HG02678 (cell line): ENCODE measurements at regions not wholly inside any gene's neighbourhood (a gene's known extent, or its start where the extent isn't known, plus 50 kb on each side); places are given as distances from the start of the nearest gene placed in this dataset.
A peak's percentile ranks its signal among the peaks of the same experiment; 100 is the strongest.

Source experiments
- ATAC-seq: cut with Tn5 transposase; IDR thresholded peaks from one replicate; pipeline ENCODE4 v1.9.1; 2021; ENCODE audit warnings: mild to moderate bottlenecking, moderate library complexity; ENCODE audit not compliant: unreplicated experiment

- ATAC-seq = no peak
These were observed 84.4 kb upstream of the RAD23B start for GRCh38 chr9:107198718-107199117.

GRCh38 chr9:107208121-107208520 is 75.0 kb upstream of the RAD23B start:
- ATAC-seq = no peak

GRCh38 chr9:107210775-107211174 is 72.3 kb upstream of the RAD23B start:
- no peak for ATAC-seq

- no peak for ATAC-seq
These were observed 71.7 kb upstream of the RAD23B start for GRCh38 chr9:107211284-107211923.

GRCh38 chr9:107212613-107213012 is 70.5 kb upstream of the RAD23B start:
- no peak for ATAC-seq

- peak; percentile 15 for ATAC-seq
These were observed 70.0 kb upstream of the RAD23B start for GRCh38 chr9:107213080-107213479.

- ATAC-seq = peak; percentile 94
These were observed 69.5 kb upstream of the RAD23B start for GRCh38 chr9:107213561-107214028.

GRCh38 chr9:107214381-107214780 is 68.7 kb upstream of the RAD23B start:
- no peak for ATAC-seq

- no peak for ATAC-seq
These were observed 68.2 kb upstream of the RAD23B start for GRCh38 chr9:107214915-107215314.

- ATAC-seq = no peak
These were observed 67.7 kb upstream of the RAD23B start for GRCh38 chr9:107215381-107215780.

GRCh38 chr9:107216329-107216728 is 66.8 kb upstream of the RAD23B start:
- ATAC-seq = no peak

GRCh38 chr9:107218829-107219485 is 64.1 kb upstream of the RAD23B start:
- peak; percentile 86 for ATAC-seq

GRCh38 chr9:107219486-107220077 is 63.5 kb upstream of the RAD23B start:
- ATAC-seq = peak; percentile 56

- ATAC-seq = no peak
These were observed 61.8 kb upstream of the RAD23B start for GRCh38 chr9:107221321-107221720.

GRCh38 chr9:107222020-107222522 is 61.0 kb upstream of the RAD23B start:
- no peak for ATAC-seq

- ATAC-seq = no peak
These were observed 59.7 kb upstream of the RAD23B start for GRCh38 chr9:107223381-107223780.

- no peak for ATAC-seq
These were observed 58.8 kb upstream of the RAD23B start for GRCh38 chr9:107224252-107224651.

- no peak for ATAC-seq
These were observed 56.7 kb upstream of the RAD23B start for GRCh38 chr9:107226421-107226820.

GRCh38 chr9:107227774-107228173 is 55.3 kb upstream of the RAD23B start:
- no peak for ATAC-seq

GRCh38 chr9:107228496-107229039 is 54.5 kb upstream of the RAD23B start:
- no peak for ATAC-seq

GRCh38 chr9:107229241-107229741 is 53.8 kb upstream of the RAD23B start:
- ATAC-seq = no peak
